GM10266 (cell line): ENCODE measurements at regions not wholly inside any gene's neighbourhood (a gene's known extent, or its start where the extent isn't known, plus 50 kb on each side); places are given as distances from the start of the nearest gene placed in this dataset.

Experiments used
- DNase-seq: peaks from one replicate; pipeline ENCODE4 v3.0.0; 2012; ENCODE audit errors: extremely low spot score
- CTCF ChIP-seq: IDR thresholded peaks from 2 replicates; pipeline ENCODE4 v1.5.1; 2012; ENCODE audit warnings: mild to moderate bottlenecking, low read depth; ENCODE audit not compliant: control insufficient read depth, insufficient read depth; ENCODE audit errors: missing control alignments

DNA sequence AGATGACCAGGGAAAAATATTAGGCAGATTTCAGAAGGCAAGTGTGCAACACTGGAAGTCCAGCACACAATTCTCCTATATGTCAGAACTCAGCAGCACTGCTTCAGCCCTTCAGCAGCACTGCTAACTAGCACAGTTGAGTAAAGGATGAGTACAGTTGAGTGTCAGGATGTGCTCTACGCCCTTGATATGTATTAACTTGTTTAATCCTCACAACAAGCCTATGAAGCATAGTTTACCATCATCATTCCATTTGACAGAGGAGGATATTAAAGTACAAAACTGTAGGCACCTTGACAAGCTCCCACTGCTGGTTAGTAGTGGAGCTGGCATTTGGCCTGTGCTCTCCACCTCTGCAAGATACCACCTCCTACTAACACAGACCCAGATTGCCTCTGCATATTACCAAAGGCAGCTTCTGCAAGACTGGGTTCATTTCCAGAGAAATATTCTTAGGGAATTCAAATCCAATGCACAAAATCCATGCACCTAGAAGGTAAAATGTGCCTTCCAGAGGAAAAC lies 230.8 kb downstream of the ANAPC1 start:
- no peak for DNase-seq
- TF ChIP-seq CTCF, result no peak

GRCh38 chr2:111653913-111654312 lies 230.1 kb downstream of the ANAPC1 start:
- TF ChIP-seq CTCF, result no peak
- no peak for DNase-seq

GRCh38 chr2:111654829-111655228 lies 229.2 kb downstream of the ANAPC1 start:
- no peak for TF ChIP-seq CTCF
- DNase-seq, result no peak

- no peak for TF ChIP-seq CTCF
- DNase-seq, result no peak
Measured at GRCh38 chr2:111656436-111656835, 227.6 kb downstream of the ANAPC1 start.

- DNase-seq, result no peak
- no peak for TF ChIP-seq CTCF
Measured at GRCh38 chr2:111656894-111657293, 227.1 kb downstream of the ANAPC1 start.

DNA sequence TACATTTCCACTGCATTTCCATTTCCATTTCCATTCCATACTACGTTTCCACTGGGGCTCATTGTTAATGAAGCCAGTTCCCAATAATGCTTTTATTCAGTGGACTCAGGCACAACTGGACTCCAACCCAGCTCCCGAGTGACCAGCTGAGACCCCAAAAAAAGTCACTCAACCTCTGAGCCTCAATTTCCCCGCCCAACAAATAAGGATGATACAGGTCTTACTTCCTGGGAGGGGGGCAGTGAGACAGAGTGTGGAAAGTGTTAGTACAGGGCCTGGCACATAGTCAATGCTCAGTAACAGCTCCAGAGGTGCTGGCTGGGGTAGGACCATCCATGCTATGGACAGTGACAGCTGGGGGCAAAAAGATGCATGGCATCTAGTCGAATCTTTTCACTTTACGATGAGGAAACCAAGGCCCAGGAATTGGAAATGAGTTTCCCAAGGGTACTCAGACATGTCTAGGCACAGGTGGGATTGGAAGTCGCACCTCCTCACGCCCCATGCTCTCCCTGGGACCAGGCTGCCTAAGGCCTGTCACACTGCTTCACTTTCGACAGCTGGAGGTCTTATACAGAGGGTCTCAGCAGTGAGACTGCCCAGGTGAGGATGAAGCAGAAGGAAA lies 226.5 kb downstream of the ANAPC1 start:
- DNase-seq, result no peak
- no peak for TF ChIP-seq CTCF
